NT2/D1 (cell line): ENCODE measurements at regions not wholly inside any gene's neighbourhood (a gene's known extent, or its start where the extent isn't known, plus 50 kb on each side); places are given as distances from the start of the nearest gene placed in this dataset.

Experiments used
- DNase-seq: peaks from one replicate; pipeline ENCODE4 v3.0.0-alpha.2; 2011; ENCODE audit warnings: low read depth, low spot score
- H3K27me3 ChIP-seq: 2 replicates; pipeline ENCODE4 v1.6.0; 2011; ENCODE audit warnings: mild to moderate bottlenecking; ENCODE audit not compliant: insufficient read length, insufficient read depth
- H3K36me3 ChIP-seq: 2 replicates; pipeline ENCODE4 v1.6.1; 2011; ENCODE audit warnings: mild to moderate bottlenecking, low read length, mixed read lengths; ENCODE audit not compliant: insufficient read depth, insufficient read length
- H3K4me1 ChIP-seq: 2 replicates; pipeline ENCODE4 v1.5.1; 2011; ENCODE audit not compliant: insufficient read depth, insufficient read length
- H3K4me3 ChIP-seq: 2 replicates; pipeline ENCODE4 v1.5.1; 2011; ENCODE audit warnings: low read depth; ENCODE audit not compliant: insufficient read length
- H3K9ac ChIP-seq: 2 replicates; pipeline ENCODE4 v1.6.0; 2011; ENCODE audit warnings: low read depth; ENCODE audit not compliant: insufficient read length
- H3K9me3 ChIP-seq: 2 replicates; pipeline ENCODE4 v1.5.1; 2011; ENCODE audit warnings: mild to moderate bottlenecking, low read length; ENCODE audit not compliant: insufficient read depth
- SUZ12 ChIP-seq: IDR thresholded peaks from 2 replicates; pipeline ENCODE4 v1.6.1; 2011; ENCODE audit not compliant: insufficient read length, insufficient read depth; ENCODE audit errors: extremely low read depth
- YY1 ChIP-seq: IDR thresholded peaks from 2 replicates; pipeline ENCODE4 v1.6.1; 2011; ENCODE audit not compliant: insufficient read length, insufficient read depth
- ZNF274 ChIP-seq: IDR thresholded peaks from 2 replicates; pipeline ENCODE4 v1.6.1; 2011; ENCODE audit warnings: mild to moderate bottlenecking, low read depth, low read length

GRCh38 chr11:91174734-91175133, 951.9 kb upstream of the CHORDC1 start:
- H3K4me1 ChIP-seq: no peaks in the 10 kb centered on the region
- no peaks in the 10 kb centered on the region for H3K36me3 ChIP-seq
- H3K9ac ChIP-seq: no peak overlapping the region
- no peak for TF ChIP-seq YY1
- TF ChIP-seq SUZ12: no peak
- TF ChIP-seq ZNF274: no peak
- no peak for DNase-seq
- no peak overlapping the region for H3K4me3 ChIP-seq
- no peaks in the 10 kb centered on the region for H3K27me3 ChIP-seq
- no peaks in the 10 kb centered on the region for H3K9me3 ChIP-seq

GRCh38 chr11:91174193-91174592, 951.3 kb upstream of the CHORDC1 start:
- no peak overlapping the region for H3K4me3 ChIP-seq
- H3K27me3 ChIP-seq: no peaks in the 10 kb centered on the region
- no peaks in the 10 kb centered on the region for H3K36me3 ChIP-seq
- DNase-seq: no peak
- TF ChIP-seq SUZ12 (no peak), ZNF274 (no peak), YY1 (no peak)
- no peaks in the 10 kb centered on the region for H3K9me3 ChIP-seq
- no peaks in the 10 kb centered on the region for H3K4me1 ChIP-seq
- no peak overlapping the region for H3K9ac ChIP-seq

GRCh38 chr11:91173701-91174100, 950.9 kb upstream of the CHORDC1 start:
- no peaks in the 10 kb centered on the region for H3K27me3 ChIP-seq
- TF ChIP-seq ZNF274 (no peak), SUZ12 (no peak), YY1 (no peak)
- H3K4me1 ChIP-seq: no peaks in the 10 kb centered on the region
- DNase-seq: no peak
- H3K36me3 ChIP-seq: no peaks in the 10 kb centered on the region
- no peaks in the 10 kb centered on the region for H3K9me3 ChIP-seq
- no peak overlapping the region for H3K9ac ChIP-seq
- no peak overlapping the region for H3K4me3 ChIP-seq

- DNase-seq: no peak
- Histone ChIP-seq H3K36me3 (no peaks in the 10 kb centered on the region), H3K9me3 (no peaks in the 10 kb centered on the region), H3K4me3 (no peak overlapping the region), H3K27me3 (no peaks in the 10 kb centered on the region), H3K4me1 (no peaks in the 10 kb centered on the region), H3K9ac (no peak overlapping the region)
- TF ChIP-seq ZNF274: no peak
- no peak for TF ChIP-seq SUZ12
- no peak for TF ChIP-seq YY1
Measured at GRCh38 chr11:91170711-91171110, 947.9 kb upstream of the CHORDC1 start.

- Histone ChIP-seq H3K27me3 (no peaks in the 10 kb centered on the region), H3K9ac (no peak overlapping the region), H3K9me3 (no peaks in the 10 kb centered on the region), H3K36me3 (no peaks in the 10 kb centered on the region), H3K4me3 (no peak overlapping the region), H3K4me1 (no peaks in the 10 kb centered on the region)
- no peak for DNase-seq
- TF ChIP-seq ZNF274 (no peak), SUZ12 (no peak), YY1 (no peak)
Measured at GRCh38 chr11:91164452-91164822, 941.6 kb upstream of the CHORDC1 start.

- no peak for TF ChIP-seq SUZ12
- no peak for TF ChIP-seq ZNF274
- no peak for TF ChIP-seq YY1
- Histone ChIP-seq H3K4me1 (no peaks in the 10 kb centered on the region), H3K4me3 (no peak overlapping the region), H3K36me3 (no peaks in the 10 kb centered on the region), H3K9ac (no peak overlapping the region), H3K9me3 (no peaks in the 10 kb centered on the region), H3K27me3 (no peaks in the 10 kb centered on the region)
- DNase-seq: no peak
Measured at GRCh38 chr11:91163619-91164451, 941.0 kb upstream of the CHORDC1 start.

GRCh38 chr11:91160661-91161060, 937.8 kb upstream of the CHORDC1 start:
- TF ChIP-seq YY1 (no peak), ZNF274 (no peak)
- Histone ChIP-seq H3K27me3 (no peaks in the 10 kb centered on the region), H3K4me1 (no peaks in the 10 kb centered on the region), H3K9ac (no peak overlapping the region), H3K4me3 (no peak overlapping the region), H3K9me3 (no peaks in the 10 kb centered on the region), H3K36me3 (no peaks in the 10 kb centered on the region)
- no peak for DNase-seq

- Histone ChIP-seq H3K9me3 (no peaks in the 10 kb centered on the region), H3K4me3 (no peak overlapping the region), H3K4me1 (no peaks in the 10 kb centered on the region), H3K9ac (no peak overlapping the region), H3K36me3 (no peaks in the 10 kb centered on the region), H3K27me3 (no peaks in the 10 kb centered on the region)
- no peak for DNase-seq
- no peak for TF ChIP-seq YY1
- TF ChIP-seq ZNF274: no peak
- TF ChIP-seq SUZ12: no peak
Measured at GRCh38 chr11:91158891-91159537, 936.2 kb upstream of the CHORDC1 start.
